ENCODE measurements at regions not wholly inside any gene's neighbourhood (a gene's known extent, or its start where the extent isn't known, plus 50 kb on each side); places are given as distances from the start of the nearest gene placed in this dataset.

DNA sequence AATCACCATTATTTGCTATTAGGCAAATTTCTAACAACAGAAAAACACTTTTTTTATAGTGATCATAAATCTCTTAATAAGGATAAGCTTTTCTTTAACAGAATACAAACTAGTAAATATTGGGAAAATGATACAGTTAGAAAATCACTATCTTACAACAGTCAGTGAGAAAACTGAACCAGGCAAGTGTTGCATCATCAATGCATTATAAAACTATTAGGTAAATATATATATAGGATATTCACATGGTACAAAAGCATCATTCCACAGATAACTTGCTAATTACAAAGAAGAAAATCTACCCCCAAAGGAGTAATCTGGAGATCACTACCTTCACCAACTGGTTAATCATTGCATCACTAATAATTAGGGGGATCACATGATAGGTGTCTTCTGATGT is 652.1 kb downstream of the HACE1 start:
- TF ChIP-seq CTCF (IDR thresholded peaks at IDR 0.05; ENCODE audit: insufficient read depth, low read length, poor library complexity, severe bottlenecking) = no peak
- DNase-seq (ENCODE audit: extremely low read depth, insufficient read length) = no peak
- Histone ChIP-seq H3K4me3 (replicated peaks; ENCODE audit: low read depth, low read length) (no peak overlapping the region), H3K36me3 (ENCODE audit: control insufficient read depth, insufficient read depth, low read length) (no peaks in the 10 kb centered on the region), H3K27me3 (replicated peaks; ENCODE audit: control insufficient read depth, insufficient read depth, low read length) (no peaks in the 10 kb centered on the region)

- Histone ChIP-seq H3K27me3 (replicated peaks; ENCODE audit: control insufficient read depth, insufficient read depth, low read length) (no peaks in the 10 kb centered on the region), H3K36me3 (ENCODE audit: control insufficient read depth, insufficient read depth, low read length) (no peaks in the 10 kb centered on the region), H3K4me3 (replicated peaks; ENCODE audit: low read depth, low read length) (no peak overlapping the region)
- no peak for DNase-seq (ENCODE audit: extremely low read depth, insufficient read length)
- TF ChIP-seq CTCF (IDR thresholded peaks at IDR 0.05; ENCODE audit: insufficient read depth, low read length, poor library complexity, severe bottlenecking) = no peak
Measured at GRCh38 chr6:104201557-104201956, 658.2 kb downstream of the HACE1 start.

GRCh38 chr6:104187616-104188015 is 672.1 kb downstream of the HACE1 start:
- H3K36me3 ChIP-seq (ENCODE audit: control insufficient read depth, insufficient read depth, low read length) = no peaks in the 10 kb centered on the region
- H3K27me3 ChIP-seq (replicated peaks; ENCODE audit: control insufficient read depth, insufficient read depth, low read length) = no peaks in the 10 kb centered on the region
- no peak for DNase-seq (ENCODE audit: extremely low read depth, insufficient read length)
- TF ChIP-seq CTCF (IDR thresholded peaks at IDR 0.05; ENCODE audit: insufficient read depth, low read length, poor library complexity, severe bottlenecking) = no peak
- H3K4me3 ChIP-seq (replicated peaks; ENCODE audit: low read depth, low read length) = no peak overlapping the region

DNA sequence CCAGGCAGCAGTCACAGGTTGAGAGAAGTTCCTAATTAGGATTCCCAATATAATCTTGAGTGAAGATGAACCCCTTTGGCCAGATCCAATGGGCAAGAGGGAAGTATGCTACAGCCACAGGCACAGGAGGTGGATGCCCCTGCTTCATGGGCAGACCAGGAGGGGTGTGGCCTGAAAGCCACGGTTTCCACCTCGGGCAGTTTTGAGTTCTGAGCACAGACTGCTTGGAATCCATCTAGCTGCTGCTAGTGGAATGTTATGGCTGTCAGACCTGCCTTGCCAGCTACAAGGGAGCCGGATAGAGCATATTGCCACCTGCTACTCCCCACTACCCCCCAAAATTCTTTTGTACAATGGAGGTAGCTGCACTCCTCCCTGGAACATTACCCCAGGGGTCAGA is 672.9 kb downstream of the HACE1 start:
- Histone ChIP-seq H3K36me3 (ENCODE audit: control insufficient read depth, insufficient read depth, low read length) (no peaks in the 10 kb centered on the region), H3K27me3 (replicated peaks; ENCODE audit: control insufficient read depth, insufficient read depth, low read length) (no peaks in the 10 kb centered on the region), H3K4me3 (replicated peaks; ENCODE audit: low read depth, low read length) (no peak overlapping the region)
- DNase-seq (ENCODE audit: extremely low read depth, insufficient read length) = no peak
- no peak for TF ChIP-seq CTCF (IDR thresholded peaks at IDR 0.05; ENCODE audit: insufficient read depth, low read length, poor library complexity, severe bottlenecking)

DNA sequence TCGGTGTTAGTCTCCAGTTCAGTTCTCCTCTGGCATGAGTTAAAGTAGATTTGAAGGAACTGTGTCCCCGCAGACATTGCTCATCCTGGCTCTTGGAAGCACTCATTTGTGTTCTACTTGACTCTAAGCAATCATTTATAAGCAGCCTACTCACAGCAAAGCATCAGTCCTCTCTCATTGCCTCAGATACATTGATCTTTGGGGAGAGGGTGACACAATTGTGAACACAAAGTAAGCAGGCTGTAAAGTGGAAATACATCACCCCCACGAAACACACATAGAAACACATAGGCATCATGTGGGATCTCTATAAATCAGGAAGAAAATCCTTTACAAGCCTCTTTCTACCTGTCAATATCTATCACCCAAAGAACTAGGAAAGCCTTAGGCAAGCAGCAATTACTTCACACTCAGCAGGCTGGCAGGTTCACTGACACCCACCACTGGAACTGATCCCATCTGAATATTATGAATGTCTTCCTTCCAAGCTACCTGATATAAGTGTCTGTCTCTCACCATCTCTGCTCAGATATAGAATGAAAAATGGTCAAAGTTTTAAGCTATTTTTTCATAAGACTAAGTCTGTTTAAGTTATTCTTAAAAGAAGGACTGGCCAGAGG is 675.8 kb downstream of the HACE1 start:
- no peak for DNase-seq (ENCODE audit: extremely low read depth, insufficient read length)
- no peak for TF ChIP-seq CTCF (IDR thresholded peaks at IDR 0.05; ENCODE audit: insufficient read depth, low read length, poor library complexity, severe bottlenecking)
- no peaks in the 10 kb centered on the region for H3K36me3 ChIP-seq (ENCODE audit: control insufficient read depth, insufficient read depth, low read length)
- no peak overlapping the region for H3K4me3 ChIP-seq (replicated peaks; ENCODE audit: low read depth, low read length)
- no peaks in the 10 kb centered on the region for H3K27me3 ChIP-seq (replicated peaks; ENCODE audit: control insufficient read depth, insufficient read depth, low read length)

DNA sequence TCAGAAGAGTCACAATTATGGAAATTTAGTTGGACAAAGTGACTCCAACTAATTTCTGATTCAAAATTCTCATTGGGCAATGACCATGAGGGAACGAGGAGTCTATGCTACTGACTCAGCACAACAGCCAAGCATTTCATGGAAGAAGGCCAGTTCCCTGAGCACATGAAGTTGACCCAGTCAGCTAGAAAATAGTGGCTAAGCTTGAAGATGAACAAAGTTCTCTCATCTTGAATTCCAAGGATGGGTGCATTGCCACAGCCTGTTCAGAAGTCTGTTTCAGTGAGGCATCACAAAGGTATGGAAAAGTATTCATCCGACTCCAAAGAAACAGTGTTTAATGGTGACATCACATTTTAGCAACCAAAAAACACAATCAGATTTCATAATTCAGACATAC is 676.9 kb downstream of the HACE1 start:
- Histone ChIP-seq H3K27me3 (replicated peaks; ENCODE audit: control insufficient read depth, insufficient read depth, low read length) (no peaks in the 10 kb centered on the region), H3K36me3 (ENCODE audit: control insufficient read depth, insufficient read depth, low read length) (no peaks in the 10 kb centered on the region), H3K4me3 (replicated peaks; ENCODE audit: low read depth, low read length) (no peak overlapping the region)
- no peak for TF ChIP-seq CTCF (IDR thresholded peaks at IDR 0.05; ENCODE audit: insufficient read depth, low read length, poor library complexity, severe bottlenecking)
- no peak for DNase-seq (ENCODE audit: extremely low read depth, insufficient read length)
